B cell (primary cell): ENCODE measurements at regions not wholly inside any gene's neighbourhood (a gene's known extent, or its start where the extent isn't known, plus 50 kb on each side); places are given as distances from the start of the nearest gene placed in this dataset.

Experiments
- ATAC-seq: fragments of 200-7000 bp; cut with Tn5 transposase; one replicate; pipeline ENCODE4 v1.10.0; 2021; ENCODE audit warnings: low read depth, mild to moderate bottlenecking, moderate number of reproducible peaks, moderate library complexity
- CTCF ChIA-PET: fragments of 350-600 bp; sonication (Branson Sonifier 250); formaldehyde crosslinking; loops from one replicate; lab custom pipeline; 2021; ENCODE audit warnings: antibody characterized with exemption, inconsistent platforms; lab: Charles Lee
- POLR2A ChIA-PET: fragments of 350-600 bp; sonication (Branson Sonifier 250); formaldehyde crosslinking; loops from one replicate; lab custom pipeline; 2021; ENCODE audit warnings: antibody characterized with exemption; lab: Charles Lee
- DNase-seq: peaks from one replicate; pipeline ENCODE4 v3.0.0; 2013
- H2AFZ ChIP-seq: 2 replicates; pipeline ENCODE4 v1.6.1; 2012; ENCODE audit warnings: mild to moderate bottlenecking, low read depth, low read length; ENCODE audit not compliant: insufficient read depth, poor library complexity, severe bottlenecking
- H3K27ac ChIP-seq, 2 donors: 1 replicate in 1 of 2; 2 replicates in 1 of 2; pipeline ENCODE4 v1.5.1; 2012 to 2013; ENCODE audit warnings: low read length in 2 of 2, mild to moderate bottlenecking in 2 of 2, moderate library complexity in 1 of 2
- H3K27me3 ChIP-seq, 4 experiments: fragments of 200-600 bp in 1 of 4; sonication (generic) in 1 of 4; replicated peaks in 1 of 4; 1 replicate in 2 of 4; 2 replicates in 2 of 4; pipeline versions ENCODE4 v1.6.1 to v1.7.0; 2013 to 2016; ENCODE audit warnings: low read length in 3 of 4, mild to moderate bottlenecking in 2 of 4, mixed read lengths in 1 of 4, moderate library complexity in 1 of 4; ENCODE audit not compliant: insufficient read depth in 4 of 4, control insufficient read depth in 3 of 4; ENCODE audit errors: control extremely low read depth in 1 of 4
- H3K36me3 ChIP-seq, 2 experiments: replicated peaks in 1 of 2; 1 replicate in 1 of 2; 2 replicates in 1 of 2; pipeline versions ENCODE4 v1.6.1 to v1.7.1; 2013; ENCODE audit warnings: low read length in 1 of 2; ENCODE audit not compliant: insufficient read depth in 2 of 2, control insufficient read depth in 1 of 2; ENCODE audit errors: control extremely low read depth in 1 of 2, extremely low read depth in 1 of 2
- H3K4me1 ChIP-seq, 2 donors: fragments of 200-600 bp in 1 of 2; sonication (generic) in 1 of 2; 1 replicate in 1 of 2; 2 replicates in 1 of 2; pipeline versions ENCODE4 v1.5.1 to v1.6.1; 2013 to 2017; ENCODE audit warnings: low read length in 2 of 2; ENCODE audit not compliant: control insufficient read depth in 2 of 2, insufficient read depth in 2 of 2
- H3K4me2 ChIP-seq: replicated peaks from 2 replicates; pipeline ENCODE3; 2012; ENCODE audit warnings: mild to moderate bottlenecking, low read depth, low read length; ENCODE audit not compliant: poor library complexity, severe bottlenecking
- H3K4me3 ChIP-seq, 5 experiments: fragments of 200-600 bp in 1 of 5; sonication (generic) in 1 of 5; 1 replicate in 3 of 5; 2 replicates in 2 of 5; pipeline versions ENCODE4 v1.5.1 to v1.7.0; 2011 to 2016; ENCODE audit warnings: low read length in 4 of 5, mild to moderate bottlenecking in 4 of 5, low read depth in 2 of 5, control low read depth in 1 of 5, moderate library complexity in 1 of 5; ENCODE audit not compliant: insufficient read depth in 1 of 5; ENCODE audit errors: control extremely low read depth in 1 of 5, extremely low read depth in 1 of 5
- H3K79me2 ChIP-seq: fragments of 200-600 bp; sonication (generic); one replicate; pipeline ENCODE4 v1.6.0; 2016; ENCODE audit warnings: low read length; ENCODE audit not compliant: control insufficient read depth, insufficient read depth
- H3K9ac ChIP-seq: fragments of 200-600 bp; sonication (generic); 2 replicates; pipeline ENCODE4 v1.6.1; 2017; ENCODE audit warnings: mild to moderate bottlenecking, low read length, moderate library complexity
- H3K9me3 ChIP-seq, 3 donors: one replicate each; pipeline versions ENCODE4 v1.6.1 to v1.7.1; 2013; ENCODE audit warnings: low read length in 2 of 3; ENCODE audit not compliant: control insufficient read depth in 2 of 3, insufficient read depth in 1 of 3; ENCODE audit errors: control extremely low read depth in 1 of 3
- H4K20me1 ChIP-seq: 2 replicates; pipeline ENCODE4 v1.6.0; 2012; ENCODE audit warnings: mild to moderate bottlenecking, low read length; ENCODE audit not compliant: insufficient read depth, control insufficient read depth, poor library complexity, severe bottlenecking
- H3K27ac Mint-ChIP-seq: one replicate; pipeline ENCODE4 v1.8.0; 2021; ENCODE audit warnings: mixed read lengths
- H3K27me3 Mint-ChIP-seq: one replicate; pipeline ENCODE4 v1.8.0; 2021; ENCODE audit warnings: mixed read lengths
- H3K4me1 Mint-ChIP-seq: one replicate; pipeline ENCODE4 v1.8.0; 2021; ENCODE audit warnings: mixed read lengths
- H3K4me3 Mint-ChIP-seq: one replicate; pipeline ENCODE4 v1.8.0; 2021; ENCODE audit warnings: mixed read lengths
- H3K9me3 Mint-ChIP-seq: one replicate; pipeline ENCODE4 v1.8.0; 2022; ENCODE audit warnings: mixed read lengths; ENCODE audit not compliant: insufficient read depth
- CTCF ChIP-seq: fragments of 200-600 bp; IDR thresholded peaks from one replicate; pipeline ENCODE4 v1.8.0; 2022; ENCODE audit warnings: antibody characterized with exemption, mild to moderate bottlenecking
- EZH2 ChIP-seq: IDR thresholded peaks from 2 replicates; pipeline ENCODE4 v1.6.1; 2012; ENCODE audit warnings: borderline replicate concordance, low read depth, mild to moderate bottlenecking, moderate library complexity, low read length; ENCODE audit not compliant: insufficient read depth, poor library complexity, severe bottlenecking
- whole genome bisulfite sequencing: methylation state at CpG from one replicate; pipeline ENCODE4 v1.1.5; 2013; ENCODE audit warnings: missing lambda C conversion rate; ENCODE audit not compliant: insufficient coverage; 5-methylcytosine and 5-hydroxymethylcytosine counted together
- intact Hi-C: fragments of 100-400 bp; cut with micrococcal nuclease; formaldehyde crosslinking; loops from one replicate; pipeline ENCODE4 v1.10.0; 2022

DNA sequence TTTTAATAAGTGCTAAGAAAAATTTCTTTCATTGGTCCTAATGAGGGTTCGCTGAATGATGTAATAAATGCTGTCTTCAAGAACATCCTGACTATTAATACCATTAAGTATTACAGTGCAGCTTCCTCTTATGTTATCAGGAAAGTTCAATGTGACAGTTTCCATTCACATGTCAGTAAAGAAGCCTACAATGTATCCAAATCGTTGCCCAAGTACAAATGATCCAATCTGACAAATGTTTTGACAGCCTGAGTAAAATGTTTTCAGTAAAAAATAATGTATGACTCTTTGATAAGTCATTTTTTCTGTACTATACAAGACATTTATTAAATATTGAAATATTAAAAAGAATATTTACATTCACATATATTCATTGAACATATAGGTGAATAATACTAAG lies 496.1 kb upstream of the MANEA start:
- Histone ChIP-seq H3K27me3 (no peaks in the 10 kb centered on the region), H4K20me1 (no peaks in the 10 kb centered on the region), H3K9me3 (peaks cover 0 to 10% (median 0%) of the 10 kb centered on the region in 3 donors), H3K9ac (no peak overlapping the region), H3K79me2 (no peaks in the 10 kb centered on the region), H3K4me3 (no peak overlapping the region), H3K4me1 (no peaks in the 10 kb centered on the region), H2AFZ (no peak overlapping the region), H3K36me3 (no peaks in the 10 kb centered on the region), H3K27ac (no peak overlapping the region), H3K4me2 (no peak overlapping the region)
- intact Hi-C loops: no loop called here
- H3K27ac Mint-ChIP-seq: no peak overlapping the region
- no CpG with 5 or more reads among the region's 2 CpGs for WGBS
- ChIA-PET POLR2A (no interaction called here), CTCF (no interaction called here)
- ATAC-seq (no peak), DNase-seq (no peak)
- no peak overlapping the region for H3K4me3 Mint-ChIP-seq
- H3K9me3 Mint-ChIP-seq: no peaks in the 10 kb centered on the region
- H3K4me1 Mint-ChIP-seq: no peaks in the 10 kb centered on the region
- TF ChIP-seq EZH2: no peak
- H3K27me3 Mint-ChIP-seq: no peaks in the 10 kb centered on the region

DNA sequence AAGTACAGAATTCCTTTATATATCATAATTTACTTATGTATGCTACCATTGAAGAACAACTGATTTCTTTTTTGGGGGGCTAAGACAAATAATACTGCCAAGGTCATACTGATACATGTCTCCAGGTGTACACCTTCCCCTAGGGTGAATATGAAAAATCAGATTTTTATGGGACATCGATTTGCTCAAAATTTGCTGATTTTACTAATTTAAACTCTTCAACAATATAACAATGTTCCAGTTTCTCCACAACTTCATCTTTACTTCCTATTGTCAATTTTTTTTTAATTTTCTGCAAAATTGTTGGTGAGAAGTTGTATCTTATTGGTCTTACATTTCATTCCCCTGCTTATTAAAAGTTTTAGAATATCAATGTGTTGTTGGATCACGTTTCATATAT lies 495.4 kb upstream of the MANEA start:
- no peak for DNase-seq
- Histone ChIP-seq H3K36me3 (no peaks in the 10 kb centered on the region), H3K4me2 (no peak overlapping the region), H3K9ac (no peak overlapping the region), H3K4me3 (no peak overlapping the region), H4K20me1 (no peaks in the 10 kb centered on the region), H3K27ac (no peak overlapping the region), H3K27me3 (no peaks in the 10 kb centered on the region), H3K9me3 (peaks cover 0 to 10% (median 0%) of the 10 kb centered on the region in 3 donors), H3K79me2 (no peaks in the 10 kb centered on the region), H3K4me1 (no peaks in the 10 kb centered on the region), H2AFZ (no peak overlapping the region)
- Mint-ChIP-seq H3K4me3 (no peak overlapping the region), H3K27me3 (no peaks in the 10 kb centered on the region), H3K9me3 (no peaks in the 10 kb centered on the region), H3K27ac (no peak overlapping the region), H3K4me1 (no peaks in the 10 kb centered on the region)
- no CpG with 5 or more reads among the region's 2 CpGs for WGBS
- intact Hi-C loops: no loop called here
- TF ChIP-seq EZH2: no peak
- no peak for TF ChIP-seq CTCF
- ATAC-seq: no peak
- POLR2A ChIA-PET: no interaction called here
- CTCF ChIA-PET: no interaction called here
